NB4 (cell line): ENCODE measurements at regions not wholly inside any gene's neighbourhood (a gene's known extent, or its start where the extent isn't known, plus 50 kb on each side); places are given as distances from the start of the nearest gene placed in this dataset.

ENCODE experiments used
- MYC ChIP-seq: IDR thresholded peaks from 2 replicates; pipeline ENCODE4 v1.6.1; 2011; ENCODE audit warnings: low read depth, low read length
- POLR2A ChIP-seq: IDR thresholded peaks from 2 replicates; pipeline ENCODE4 v1.6.1; 2011; ENCODE audit warnings: mild to moderate bottlenecking; ENCODE audit not compliant: insufficient read length; ENCODE audit errors: extremely low read depth
- TF ChIP-seq, protein P1 (sequence below): IDR thresholded peaks from one replicate; pipeline ENCODE4 v1.5.1; 2012; ENCODE audit warnings: low read depth, low read length

DNA sequence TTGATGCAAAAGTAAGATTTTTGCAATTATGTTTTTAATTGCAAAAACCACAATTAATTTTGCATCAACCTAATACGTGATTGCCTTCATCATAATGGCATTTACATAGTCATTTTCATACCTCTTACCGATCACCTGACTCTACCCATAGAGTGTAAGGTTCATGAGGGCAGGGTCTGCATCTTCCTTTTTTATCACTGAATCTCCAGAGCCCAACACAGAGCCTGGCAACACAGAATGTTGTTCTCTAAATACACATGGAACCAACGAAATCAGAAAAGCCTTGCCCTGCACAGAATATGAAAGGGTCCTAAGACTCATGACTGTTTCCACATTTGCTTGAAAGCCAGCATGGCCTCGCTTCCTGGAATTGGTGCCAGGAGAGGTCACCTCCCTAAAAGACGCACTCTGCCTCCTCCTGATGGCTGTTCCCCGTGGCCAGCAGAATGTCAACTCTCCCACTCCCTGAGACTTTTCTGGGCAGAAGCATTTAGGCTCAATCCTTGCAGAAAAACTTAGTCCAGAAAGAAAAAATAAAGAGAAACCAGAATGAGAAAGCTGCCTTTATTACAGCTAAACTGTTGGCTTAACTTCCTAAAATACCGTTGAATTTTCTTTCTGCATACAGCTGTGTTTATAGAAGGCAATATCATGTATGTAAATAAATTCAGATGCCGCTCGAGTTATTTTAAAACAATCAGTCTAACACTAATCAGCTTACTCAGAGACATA lies 327.8 kb upstream of the MAF start:
- TF ChIP-seq, protein P1, sequence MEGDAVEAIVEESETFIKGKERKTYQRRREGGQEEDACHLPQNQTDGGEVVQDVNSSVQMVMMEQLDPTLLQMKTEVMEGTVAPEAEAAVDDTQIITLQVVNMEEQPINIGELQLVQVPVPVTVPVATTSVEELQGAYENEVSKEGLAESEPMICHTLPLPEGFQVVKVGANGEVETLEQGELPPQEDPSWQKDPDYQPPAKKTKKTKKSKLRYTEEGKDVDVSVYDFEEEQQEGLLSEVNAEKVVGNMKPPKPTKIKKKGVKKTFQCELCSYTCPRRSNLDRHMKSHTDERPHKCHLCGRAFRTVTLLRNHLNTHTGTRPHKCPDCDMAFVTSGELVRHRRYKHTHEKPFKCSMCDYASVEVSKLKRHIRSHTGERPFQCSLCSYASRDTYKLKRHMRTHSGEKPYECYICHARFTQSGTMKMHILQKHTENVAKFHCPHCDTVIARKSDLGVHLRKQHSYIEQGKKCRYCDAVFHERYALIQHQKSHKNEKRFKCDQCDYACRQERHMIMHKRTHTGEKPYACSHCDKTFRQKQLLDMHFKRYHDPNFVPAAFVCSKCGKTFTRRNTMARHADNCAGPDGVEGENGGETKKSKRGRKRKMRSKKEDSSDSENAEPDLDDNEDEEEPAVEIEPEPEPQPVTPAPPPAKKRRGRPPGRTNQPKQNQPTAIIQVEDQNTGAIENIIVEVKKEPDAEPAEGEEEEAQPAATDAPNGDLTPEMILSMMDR, result no peak
- TF ChIP-seq POLR2A (no peak), MYC (no peak)
